Stomach (tissue), 8 donors: ENCODE measurements at regions not wholly inside any gene's neighbourhood (a gene's known extent, or its start where the extent isn't known, plus 50 kb on each side); places are given as distances from the start of the nearest gene placed in this dataset.

Source experiments
- DNase-seq, 2 donors: peaks; one replicate each; pipeline versions ENCODE4 v3.0.0 to v3.0.0-alpha.2; 2013 to 2019
- H3K27ac ChIP-seq, 5 donors: fragments of 200-600 bp in 4 of 5; sonication (generic) in 4 of 5; one replicate each; pipeline ENCODE4 v1.5.1; 2013 to 2019; ENCODE audit warnings: mild to moderate bottlenecking in 1 of 5, moderate library complexity in 1 of 5
- H3K27me3 ChIP-seq, 3 donors: fragments of 200-600 bp; sonication (generic); one replicate each; pipeline ENCODE4 v1.5.1; 2017 to 2019; ENCODE audit warnings: mixed run types in 1 of 3
- H3K36me3 ChIP-seq, 4 donors: fragments of 200-600 bp; sonication (generic); 1 replicate in 3 of 4; 2 replicates in 1 of 4; pipeline ENCODE4 v1.5.1; 2016 to 2019
- H3K4me1 ChIP-seq, 4 donors: fragments of 200-600 bp; sonication (generic); one replicate each; pipeline ENCODE4 v1.5.1; 2016 to 2019
- H3K4me3 ChIP-seq, 4 donors: fragments of 200-600 bp; sonication (generic) in 3 of 4; one replicate each; pipeline ENCODE4 v1.5.1; 2016 to 2019; ENCODE audit warnings: mild to moderate bottlenecking in 1 of 4
- H3K9me3 ChIP-seq, 4 donors: fragments of 200-600 bp; sonication (generic); one replicate each; pipeline ENCODE4 v1.5.1; 2016 to 2019
- EP300 ChIP-seq: sonication (generic); formaldehyde crosslinking; IDR thresholded peaks from one replicate; pipeline ENCODE4 v1.6.1; 2017; ENCODE audit warnings: antibody characterized with exemption
- POLR2A ChIP-seq, 4 donors: fragments of 450-650 bp; IDR thresholded peaks; one replicate each; pipeline ENCODE4 v1.6.1; 2016; ENCODE audit warnings: antibody characterized with exemption in 4 of 4, control low read depth in 2 of 4, mild to moderate bottlenecking in 1 of 4, moderate library complexity in 1 of 4
- POLR2AphosphoS5 ChIP-seq, 3 donors: sonication (generic); formaldehyde crosslinking; IDR thresholded peaks; one replicate each; pipeline ENCODE4 v1.6.1; 2016; ENCODE audit warnings: antibody characterized with exemption in 3 of 3
- WGBS, 5 donors: extraction: QIAGEN DNeasy Blood & Tissue Kit in 3 of 5; methylation state at CpG; one replicate each; pipeline versions ENCODE4 v1.1.5 to v1.1.7; 2013 to 2018; 5-methylcytosine and 5-hydroxymethylcytosine counted together
- intact Hi-C: fragments of 100-400 bp; cut with DNase I; formaldehyde crosslinking; loops from one replicate; pipeline ENCODE4 v1.15.1; 2023; ENCODE audit warnings: low total_unique reads
- TF ChIP-seq, protein P1 (sequence below), 7 experiments: fragments of 450-650 bp in 4 of 7; fragments of 200-600 bp in 3 of 7; sonication (generic) in 3 of 7; IDR thresholded peaks; one replicate each; pipeline ENCODE4 v1.5.1; 2016 to 2019; ENCODE audit warnings: antibody characterized with exemption in 7 of 7, control low read depth in 2 of 7, mild to moderate bottlenecking in 1 of 7
- donor health status: healthy with polysubstance abuse.
- donor health status: Bipolar disorder and iron deficiency.
- donor health status: healthy.

DNA sequence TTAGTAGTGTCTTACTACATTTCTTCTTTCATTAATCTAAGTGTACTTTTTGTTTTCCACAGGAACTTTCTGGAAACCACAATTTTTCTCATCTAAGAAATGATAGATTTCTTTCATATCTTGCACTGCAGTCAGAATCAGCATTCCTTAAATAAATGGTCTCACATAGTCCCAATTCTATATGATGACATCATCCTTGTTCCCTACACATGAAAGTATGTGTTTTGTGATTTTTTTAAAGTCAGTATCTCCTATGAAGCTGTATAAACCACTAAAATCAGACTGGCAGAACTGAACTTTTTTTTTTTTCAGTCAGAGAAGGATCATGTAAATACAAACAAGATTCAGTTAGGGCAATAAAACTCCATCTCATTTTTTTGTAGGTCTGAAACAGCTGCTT lies 742.6 kb upstream of the CXADR start:
- intact Hi-C loops = no loop called here
- Histone ChIP-seq H3K4me3 (no peak overlapping the region), H3K36me3 (no peaks in the 10 kb centered on the region), H3K9me3 (no peaks in the 10 kb centered on the region), H3K27me3 (no peaks in the 10 kb centered on the region), H3K27ac (no peak overlapping the region), H3K4me1 (no peaks in the 10 kb centered on the region)
- DNase-seq = no peak
- no peak for TF ChIP-seq EP300
- TF ChIP-seq POLR2AphosphoS5 (IDR thresholded peaks at IDR 0.05) = no peak
- TF ChIP-seq POLR2A (IDR thresholded peaks at IDR 0.05) = no peak
- TF ChIP-seq, protein P1, sequence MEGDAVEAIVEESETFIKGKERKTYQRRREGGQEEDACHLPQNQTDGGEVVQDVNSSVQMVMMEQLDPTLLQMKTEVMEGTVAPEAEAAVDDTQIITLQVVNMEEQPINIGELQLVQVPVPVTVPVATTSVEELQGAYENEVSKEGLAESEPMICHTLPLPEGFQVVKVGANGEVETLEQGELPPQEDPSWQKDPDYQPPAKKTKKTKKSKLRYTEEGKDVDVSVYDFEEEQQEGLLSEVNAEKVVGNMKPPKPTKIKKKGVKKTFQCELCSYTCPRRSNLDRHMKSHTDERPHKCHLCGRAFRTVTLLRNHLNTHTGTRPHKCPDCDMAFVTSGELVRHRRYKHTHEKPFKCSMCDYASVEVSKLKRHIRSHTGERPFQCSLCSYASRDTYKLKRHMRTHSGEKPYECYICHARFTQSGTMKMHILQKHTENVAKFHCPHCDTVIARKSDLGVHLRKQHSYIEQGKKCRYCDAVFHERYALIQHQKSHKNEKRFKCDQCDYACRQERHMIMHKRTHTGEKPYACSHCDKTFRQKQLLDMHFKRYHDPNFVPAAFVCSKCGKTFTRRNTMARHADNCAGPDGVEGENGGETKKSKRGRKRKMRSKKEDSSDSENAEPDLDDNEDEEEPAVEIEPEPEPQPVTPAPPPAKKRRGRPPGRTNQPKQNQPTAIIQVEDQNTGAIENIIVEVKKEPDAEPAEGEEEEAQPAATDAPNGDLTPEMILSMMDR (IDR thresholded peaks at IDR 0.05) = no peak

DNA sequence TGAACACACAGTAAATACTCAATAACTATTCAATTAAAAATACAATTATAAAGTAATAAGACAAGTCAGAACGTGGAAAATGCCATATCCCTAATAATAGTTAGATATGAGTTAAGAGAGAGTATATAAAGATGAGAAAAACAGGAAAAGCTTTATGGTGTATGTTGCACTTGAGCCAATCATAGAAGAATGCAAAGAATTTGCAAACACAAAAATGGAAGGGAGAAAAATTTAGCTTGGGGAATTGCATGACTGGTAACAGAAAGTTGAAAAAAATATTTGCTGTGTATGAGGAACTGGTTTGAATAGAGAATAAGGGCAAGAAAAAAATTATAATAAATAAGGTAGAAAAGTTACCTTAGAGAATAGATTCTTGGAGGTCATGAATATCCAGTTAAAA lies 739.6 kb upstream of the CXADR start:
- DNase-seq = no peak
- no peaks in the 10 kb centered on the region for H3K27me3 ChIP-seq
- WGBS, 5 donors = 47 to 64% (median 52%) methylated on average over 1 of the region's 1 CpG

DNA sequence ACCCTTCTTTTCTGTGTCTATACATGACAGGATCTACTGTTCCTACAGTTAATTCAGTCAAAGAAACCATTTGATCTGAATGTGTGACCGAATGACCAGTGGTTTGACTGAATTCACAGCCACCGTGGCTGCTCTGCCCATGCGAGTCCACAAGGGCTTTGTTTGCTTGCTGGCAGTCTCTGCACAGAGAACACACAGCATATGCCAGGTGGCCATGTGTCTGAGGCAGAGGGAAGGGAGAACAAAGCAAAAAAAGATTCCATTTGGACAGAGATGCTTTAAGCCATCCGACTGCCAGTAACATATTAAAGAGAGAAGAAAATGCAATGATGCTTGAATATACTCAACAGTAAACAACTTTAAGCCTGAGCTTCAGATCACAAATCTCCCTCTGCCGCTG lies 737.8 kb upstream of the CXADR start:
- DNase-seq = peak in 1 of 2 donors; percentile 35
- TF ChIP-seq POLR2AphosphoS5 (IDR thresholded peaks at IDR 0.05) (no peak), EP300 (no peak), POLR2A (IDR thresholded peaks at IDR 0.05) (no peak)
- TF ChIP-seq, protein P1 (IDR thresholded peaks at IDR 0.05) = no peak
- Histone ChIP-seq H3K9me3 (no peaks in the 10 kb centered on the region), H3K27ac (no peak overlapping the region), H3K27me3 (no peaks in the 10 kb centered on the region), H3K36me3 (no peaks in the 10 kb centered on the region), H3K4me1 (no peaks in the 10 kb centered on the region), H3K4me3 (no peak overlapping the region)
- intact Hi-C loops = no loop called here
- WGBS, 5 donors = 29 to 58% (median 44%) methylated on average over 5 of the region's 5 CpGs

More for the DNA sequence above, 739.6 kb upstream of the CXADR start:
- no peak overlapping the region for H3K4me3 ChIP-seq
- no peaks in the 10 kb centered on the region for H3K4me1 ChIP-seq
- H3K36me3 ChIP-seq = no peaks in the 10 kb centered on the region
- H3K9me3 ChIP-seq = no peaks in the 10 kb centered on the region
- no peak overlapping the region for H3K27ac ChIP-seq
- TF ChIP-seq POLR2A (IDR thresholded peaks at IDR 0.05) (no peak), POLR2AphosphoS5 (IDR thresholded peaks at IDR 0.05) (no peak), EP300 (no peak)
- TF ChIP-seq, protein P1 (IDR thresholded peaks at IDR 0.05) = no peak
- intact Hi-C loops = no loop called here

DNA sequence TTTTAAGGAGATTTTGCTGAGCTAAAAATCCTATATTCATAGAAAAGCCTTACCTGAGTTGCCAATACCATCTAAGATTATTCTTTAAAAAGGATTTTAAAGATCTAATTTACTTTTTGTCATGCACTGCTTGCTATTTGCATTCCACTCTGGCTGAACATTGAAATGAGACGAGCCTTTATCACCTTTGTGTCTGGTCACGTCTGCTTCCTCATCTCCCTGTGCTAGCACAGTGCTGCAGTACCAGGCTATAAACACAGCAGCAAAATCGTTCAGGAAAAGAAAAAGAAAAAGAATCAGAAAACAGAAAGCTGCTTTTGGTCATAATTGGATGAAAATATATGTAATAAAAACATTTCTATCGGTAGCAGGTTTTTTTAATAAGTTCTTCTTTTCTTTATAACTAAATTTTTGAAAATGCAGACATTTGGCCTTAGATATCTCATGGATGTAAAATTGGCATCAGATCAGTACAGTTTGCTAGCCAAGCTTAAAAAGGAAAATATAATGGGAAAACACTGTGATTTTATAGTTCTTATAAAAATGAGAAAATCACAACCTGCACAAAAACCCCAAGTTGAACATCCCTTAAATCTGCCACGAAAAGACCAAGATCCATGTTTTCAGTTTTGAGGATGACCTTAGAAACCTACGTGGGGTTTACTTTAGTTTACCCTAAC lies 735.7 kb upstream of the CXADR start:
- Histone ChIP-seq H3K27ac (no peak overlapping the region), H3K36me3 (no peaks in the 10 kb centered on the region), H3K9me3 (no peaks in the 10 kb centered on the region), H3K27me3 (no peaks in the 10 kb centered on the region), H3K4me3 (no peak overlapping the region), H3K4me1 (no peaks in the 10 kb centered on the region)
- TF ChIP-seq POLR2A (IDR thresholded peaks at IDR 0.05) (no peak), EP300 (no peak), POLR2AphosphoS5 (IDR thresholded peaks at IDR 0.05) (no peak)
- TF ChIP-seq, protein P1 (IDR thresholded peaks at IDR 0.05) = no peak
- intact Hi-C loops = no loop called here
- no peak for DNase-seq
- WGBS, 5 donors = 57 to 65% (median 59%) methylated on average over 6 of the region's 6 CpGs
